ENCODE measurements at regions not wholly inside any gene's neighbourhood (a gene's known extent, or its start where the extent isn't known, plus 50 kb on each side); places are given as distances from the start of the nearest gene placed in this dataset.
"Not testable (repeated sequence)": the region's sequence is repeated elsewhere in the genome, so short reads cannot be mapped to it uniquely, and the experiment has no call there.

- H3K79me1 ChIP-seq (ENCODE audit: low read depth in 1 of 2, low read length in 2 of 2); H3K27ac ChIP-seq (ENCODE audit: insufficient read depth, low read length); H3K4me1 ChIP-seq (ENCODE audit: control insufficient read depth, insufficient read depth, low read length); H3K56ac ChIP-seq (ENCODE audit: extremely low read depth, insufficient read depth, low read length); dilution Hi-C loops (cut with HindIII; ENCODE audit: low sequenced_read_pairs, unreplicated experiment); H3K23ac ChIP-seq (ENCODE audit: low read depth, low read length); H2AFZ ChIP-seq (replicated peaks; ENCODE audit: low read length, poor library complexity); intact Hi-C loops (cut with micrococcal nuclease); CTCF ChIA-PET; H4K91ac ChIP-seq (ENCODE audit: insufficient read depth, low read depth, low read length); H2BK15ac ChIP-seq (ENCODE audit: low read depth, low read length); H3K4me2 ChIP-seq (ENCODE audit: low read depth, low read length); H3K14ac ChIP-seq (replicated peaks; ENCODE audit: low read depth, low read length); H2BK20ac ChIP-seq (ENCODE audit: low read depth, low read length); DNase-seq; H3K36me3 ChIP-seq (ENCODE audit: control insufficient read depth, insufficient read depth, low read length); H4K8ac ChIP-seq (ENCODE audit: low read depth in 2 of 2, low read length in 2 of 2); H2BK120ac ChIP-seq (ENCODE audit: low read depth, low read length); H3K4ac ChIP-seq (ENCODE audit: low read depth, low read length); BruUV-seq (replicated peaks); H3K9me1 ChIP-seq (ENCODE audit: insufficient read depth, low read length); H2AK5ac ChIP-seq (ENCODE audit: low read depth, low read length); H2BK5ac ChIP-seq (ENCODE audit: low read depth, low read length, poor library complexity, severe bottlenecking); H3K27me3 ChIP-seq (ENCODE audit: control insufficient read depth, insufficient read depth, low read length); in situ Hi-C loops (cut with MboI; ENCODE audit: low sequenced_read_pairs); H2AK9ac ChIP-seq (replicated peaks; ENCODE audit: low read depth, low read length, poor library complexity); POLR2A ChIA-PET (ENCODE audit: unreplicated experiment); ATAC-seq (ENCODE audit: low read depth); H4K5ac ChIP-seq (ENCODE audit: low read depth, low read length); H3K4me3 ChIP-seq (ENCODE audit: insufficient read depth, low read depth, low read length); H4K20me1 ChIP-seq (ENCODE audit: insufficient read depth, low read length); H3K9ac ChIP-seq (ENCODE audit: low read depth, low read length); H3K18ac ChIP-seq (ENCODE audit: low read depth, low read length): not testable (repeated sequence)
- WGBS, 2 experiments (ENCODE audit: extremely low coverage in 2 of 2, insufficient read length in 1 of 2) = no CpG with 5 or more reads among the region's 21 CpGs
- H3K9me3 ChIP-seq (ENCODE audit: control insufficient read depth, insufficient read depth, low read length) = peaks cover 28% of the 10 kb centered on the region
These were observed 749.1 kb upstream of the DEFB115 start for GRCh38 chr20:30508382-30508781.
